Endodermal cell (in vitro differentiated cells): ENCODE measurements at regions not wholly inside any gene's neighbourhood (a gene's known extent, or its start where the extent isn't known, plus 50 kb on each side); places are given as distances from the start of the nearest gene placed in this dataset.
A peak's percentile ranks its signal among the peaks of the same experiment; 100 is the strongest.

ENCODE experiments used
- DNase-seq: peaks from one replicate; pipeline ENCODE4 v3.0.0-alpha.2; 2017
- H3K27ac ChIP-seq: 2 replicates; pipeline ENCODE4 v1.5.1; 2013; ENCODE audit warnings: mild to moderate bottlenecking, low read depth, low read length, moderate library complexity
- H3K27me3 ChIP-seq: 2 replicates; pipeline ENCODE4 v1.6.1; 2013; ENCODE audit warnings: mild to moderate bottlenecking, low read length, moderate library complexity; ENCODE audit not compliant: insufficient read depth, control insufficient read depth, poor library complexity, severe bottlenecking
- H3K36me3 ChIP-seq: 2 replicates; pipeline ENCODE4 v1.7.0; 2013; ENCODE audit warnings: mild to moderate bottlenecking, low read length, moderate library complexity; ENCODE audit not compliant: control insufficient read depth, insufficient read depth
- H3K4me1 ChIP-seq: one replicate; pipeline ENCODE4 v1.7.0; 2013; ENCODE audit warnings: low read length; ENCODE audit not compliant: control insufficient read depth, insufficient read depth
- H3K4me3 ChIP-seq: 2 replicates; pipeline ENCODE4 v1.5.1; 2013; ENCODE audit warnings: mild to moderate bottlenecking, low read length, moderate library complexity
- H3K9ac ChIP-seq: 2 replicates; pipeline ENCODE4 v1.6.1; 2013; ENCODE audit warnings: mild to moderate bottlenecking, low read length, moderate library complexity; ENCODE audit not compliant: poor library complexity, severe bottlenecking; ENCODE audit errors: extremely low read depth
- H3K9me3 ChIP-seq: 2 replicates; pipeline ENCODE4 v1.6.1; 2013; ENCODE audit warnings: mild to moderate bottlenecking, low read length, moderate library complexity; ENCODE audit not compliant: control insufficient read depth
- H3K27ac Mint-ChIP-seq: 2 replicates; pipeline ENCODE4 v1.8.0; 2020; ENCODE audit warnings: mixed read lengths
- H3K27me3 Mint-ChIP-seq: 2 replicates; pipeline ENCODE4 v1.8.0; 2021; ENCODE audit warnings: mild to moderate bottlenecking, mixed read lengths; ENCODE audit not compliant: insufficient read depth
- H3K36me3 Mint-ChIP-seq: 2 replicates; pipeline ENCODE4 v1.8.0; 2020; ENCODE audit warnings: low read depth, mixed read lengths
- H3K4me1 Mint-ChIP-seq: 2 replicates; pipeline ENCODE4 v1.8.0; 2020; ENCODE audit warnings: mixed read lengths
- H3K4me3 Mint-ChIP-seq: 2 replicates; pipeline ENCODE4 v1.8.0; 2020; ENCODE audit warnings: mild to moderate bottlenecking, moderate library complexity, mixed read lengths
- H3K9me3 Mint-ChIP-seq: 2 replicates; pipeline ENCODE4 v1.8.0; 2020; ENCODE audit warnings: mild to moderate bottlenecking, mixed read lengths
- CTCF ChIP-seq: fragments of 200-600 bp; sonication (generic); conservative IDR thresholded peaks from 2 replicates; pipeline ENCODE4 v1.5.0; 2021; ENCODE audit warnings: antibody characterized with exemption, mild to moderate bottlenecking
- WGBS, 2 experiments: methylation state at CpG; one replicate each; pipeline versions ENCODE4 v1.1.5 to v1.1.7; 2013; ENCODE audit warnings: missing lambda C conversion rate in 2 of 2, mixed read lengths in 1 of 2; ENCODE audit not compliant: insufficient coverage in 1 of 2, insufficient read length in 1 of 2; 5-methylcytosine and 5-hydroxymethylcytosine counted together

- no peak overlapping the region for H3K27ac Mint-ChIP-seq
- no peaks in the 10 kb centered on the region for H3K27me3 Mint-ChIP-seq
- peak; percentile 42 for TF ChIP-seq CTCF
- Histone ChIP-seq H3K36me3 (no peaks in the 10 kb centered on the region), H3K9me3 (no peaks in the 10 kb centered on the region), H3K4me1 (no peaks in the 10 kb centered on the region), H3K27me3 (no peaks in the 10 kb centered on the region), H3K9ac (no peak overlapping the region), H3K4me3 (no peak overlapping the region), H3K27ac (no peak overlapping the region)
- no peak for DNase-seq
- 91% methylated on average over 2 of the region's 2 CpGs; no CpG with 5 or more reads in 1 of the 2 experiments for whole genome bisulfite sequencing, 2 experiments
- peaks cover 3% of the 10 kb centered on the region for H3K9me3 Mint-ChIP-seq
- no peak overlapping the region for H3K4me3 Mint-ChIP-seq
- H3K4me1 Mint-ChIP-seq = no peaks in the 10 kb centered on the region
- H3K36me3 Mint-ChIP-seq = no peaks in the 10 kb centered on the region
Measured at GRCh38 chr4:137980641-137981040, 261.5 kb downstream of the SLC7A11 start.

GRCh38 chr4:137979938-137980337 lies 262.2 kb downstream of the SLC7A11 start:
- WGBS, 2 experiments = 88 to 100% methylated on average over 1 of the region's 1 CpG
- Histone ChIP-seq H3K9ac (no peak overlapping the region), H3K27ac (no peak overlapping the region), H3K9me3 (no peaks in the 10 kb centered on the region), H3K4me3 (no peak overlapping the region), H3K27me3 (no peaks in the 10 kb centered on the region), H3K36me3 (no peaks in the 10 kb centered on the region), H3K4me1 (no peaks in the 10 kb centered on the region)
- Mint-ChIP-seq H3K36me3 (no peaks in the 10 kb centered on the region), H3K4me1 (no peaks in the 10 kb centered on the region), H3K27ac (no peak overlapping the region), H3K4me3 (no peak overlapping the region), H3K27me3 (no peaks in the 10 kb centered on the region), H3K9me3 (peaks cover 3% of the 10 kb centered on the region)
- no peak for TF ChIP-seq CTCF
- no peak for DNase-seq

DNA sequence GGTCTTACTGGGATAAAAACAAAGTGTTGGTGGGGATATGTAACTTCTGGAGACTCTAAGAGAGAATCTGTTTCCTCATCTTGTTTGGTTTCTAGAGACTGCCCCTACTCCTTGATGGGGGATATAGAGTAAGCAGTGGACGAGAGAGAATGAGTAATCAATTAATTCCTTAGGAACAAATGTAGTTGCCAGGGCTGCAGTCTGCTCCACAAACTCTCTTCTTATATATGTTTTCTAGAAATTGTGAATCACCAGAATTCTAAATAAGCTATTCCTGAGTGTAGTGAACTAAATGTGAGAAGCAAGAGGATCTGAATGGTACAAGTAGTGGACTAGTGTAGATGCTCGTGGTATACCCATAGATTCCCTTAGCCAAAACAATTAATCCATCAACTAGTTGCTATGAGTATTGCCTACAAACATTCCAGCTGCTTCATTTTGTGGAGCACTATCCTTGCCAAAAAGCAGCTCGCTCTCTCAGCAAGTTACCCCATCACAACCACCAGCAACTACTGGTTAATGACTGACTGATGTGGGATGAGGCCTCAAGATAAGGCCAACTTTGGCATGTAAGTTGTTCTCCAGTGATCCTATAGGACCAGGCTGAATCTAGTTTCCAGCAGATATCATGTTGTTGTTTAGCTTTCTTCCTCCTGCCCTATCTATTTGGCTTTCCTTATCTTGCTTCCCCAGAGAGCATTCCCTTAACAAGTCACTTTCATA lies 273.0 kb downstream of the SLC7A11 start:
- Mint-ChIP-seq H3K9me3 (peaks cover 9% of the 10 kb centered on the region), H3K27ac (no peak overlapping the region), H3K27me3 (no peaks in the 10 kb centered on the region), H3K4me3 (no peak overlapping the region), H3K4me1 (peaks cover 25% of the 10 kb centered on the region), H3K36me3 (peaks cover 9% of the 10 kb centered on the region)
- peaks cover 8% of the 10 kb centered on the region for H3K4me1 ChIP-seq
- H3K36me3 ChIP-seq = no peaks in the 10 kb centered on the region
- H3K9me3 ChIP-seq = peaks cover 6% of the 10 kb centered on the region
- H3K27ac ChIP-seq = no peak overlapping the region
- TF ChIP-seq CTCF = no peak
- DNase-seq = peak; percentile 66
- no peak overlapping the region for H3K4me3 ChIP-seq
- 86% methylated on average over 3 of the region's 3 CpGs; no CpG with 5 or more reads in 1 of the 2 experiments for WGBS, 2 experiments
- H3K9ac ChIP-seq = no peak overlapping the region
- H3K27me3 ChIP-seq = no peaks in the 10 kb centered on the region
